Immature natural killer cell (primary cell): ENCODE measurements at regions not wholly inside any gene's neighbourhood (a gene's known extent, or its start where the extent isn't known, plus 50 kb on each side); places are given as distances from the start of the nearest gene placed in this dataset.
"Not testable (repeated sequence)": the region's sequence is repeated elsewhere in the genome, so short reads cannot be mapped to it uniquely, and the experiment has no call there.

Source experiments
- DNase-seq, 3 donors: peaks; one replicate each; pipeline ENCODE4 v3.0.0; 2022; ENCODE audit warnings: mixed read lengths in 1 of 3
- H3K27ac Mint-ChIP-seq, 6 donors: one replicate each; pipeline ENCODE4 v1.8.0; 2020; ENCODE audit warnings: mixed read lengths in 6 of 6, mild to moderate bottlenecking in 5 of 6, inconsistent platforms in 4 of 6, moderate library complexity in 3 of 6
- H3K27me3 Mint-ChIP-seq, 3 donors: one replicate each; pipeline ENCODE4 v1.8.0; 2020 to 2021; ENCODE audit warnings: low read depth in 3 of 3, mild to moderate bottlenecking in 3 of 3, mixed read lengths in 3 of 3, moderate library complexity in 3 of 3, inconsistent platforms in 1 of 3
- H3K36me3 Mint-ChIP-seq, 3 donors: one replicate each; pipeline ENCODE4 v1.8.0; 2020; ENCODE audit warnings: mixed read lengths in 3 of 3, inconsistent platforms in 2 of 3, mild to moderate bottlenecking in 2 of 3
- H3K4me1 Mint-ChIP-seq, 2 donors: one replicate each; pipeline ENCODE4 v1.8.0; 2020; ENCODE audit warnings: inconsistent platforms in 2 of 2, mild to moderate bottlenecking in 2 of 2, mixed read lengths in 2 of 2, moderate library complexity in 1 of 2
- H3K4me3 Mint-ChIP-seq, 5 donors: one replicate each; pipeline ENCODE4 v1.8.0; 2020; ENCODE audit warnings: mild to moderate bottlenecking in 5 of 5, mixed read lengths in 5 of 5, inconsistent platforms in 3 of 5, moderate library complexity in 3 of 5
- H3K9me3 Mint-ChIP-seq, 6 donors: one replicate each; pipeline ENCODE4 v1.8.0; 2020; ENCODE audit warnings: mild to moderate bottlenecking in 6 of 6, mixed read lengths in 6 of 6, inconsistent platforms in 4 of 6, moderate library complexity in 3 of 6

DNA sequence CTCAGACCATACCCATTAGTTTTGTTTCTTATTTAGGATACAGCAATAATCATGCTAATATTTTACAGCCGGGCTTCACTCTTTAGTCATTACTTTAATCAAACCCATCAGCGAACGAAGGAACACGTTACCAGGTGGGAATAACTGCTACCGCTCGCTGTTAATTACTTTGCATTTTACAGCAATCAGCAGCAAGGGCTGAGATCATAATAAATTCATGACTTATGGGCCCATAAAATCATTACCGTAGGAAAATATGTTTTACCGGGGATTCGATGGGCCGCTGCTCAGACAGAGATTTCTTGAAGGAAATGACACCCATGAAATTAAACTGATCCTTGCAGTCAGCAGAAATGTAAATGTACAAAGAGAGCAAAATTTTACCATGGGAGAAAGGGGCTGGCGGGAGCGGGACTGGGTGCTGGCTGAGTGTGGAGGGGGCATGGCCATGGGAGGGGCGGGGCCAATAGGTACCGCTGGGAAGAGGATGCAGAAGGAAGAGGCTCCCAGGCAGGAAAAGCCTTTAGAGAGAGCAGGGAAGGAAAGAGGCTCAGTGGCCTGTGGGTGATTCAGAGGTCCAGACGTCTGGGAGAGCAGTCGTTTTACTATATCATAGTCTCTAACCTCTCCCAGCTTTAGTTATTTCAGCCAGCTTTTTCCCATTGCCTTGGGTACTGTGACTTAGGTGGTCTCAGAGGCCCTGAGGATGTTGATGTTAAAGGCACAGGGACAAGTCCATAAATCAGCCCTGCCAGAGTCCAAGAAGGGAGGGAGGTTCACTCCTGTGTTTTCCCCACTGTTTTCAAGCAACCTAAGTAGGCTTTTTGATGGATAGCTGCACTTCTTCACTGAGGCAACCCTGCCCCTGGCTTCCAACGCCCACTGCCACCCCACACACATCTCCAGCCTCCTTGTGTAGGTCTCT is 258.9 kb downstream of the SEC16B start:
- Mint-ChIP-seq H3K36me3 (no peaks in the 10 kb centered on the region), H3K4me1 (no peaks in the 10 kb centered on the region), H3K4me3 (no peak overlapping the region), H3K27me3 (peaks cover 0 to 2% (median 0%) of the 10 kb centered on the region in 3 donors), H3K27ac (no peak overlapping the region), H3K9me3 (peaks cover 5 to 53% (median 15%) of the 10 kb centered on the region in 6 donors)
- no peak for DNase-seq

DNA sequence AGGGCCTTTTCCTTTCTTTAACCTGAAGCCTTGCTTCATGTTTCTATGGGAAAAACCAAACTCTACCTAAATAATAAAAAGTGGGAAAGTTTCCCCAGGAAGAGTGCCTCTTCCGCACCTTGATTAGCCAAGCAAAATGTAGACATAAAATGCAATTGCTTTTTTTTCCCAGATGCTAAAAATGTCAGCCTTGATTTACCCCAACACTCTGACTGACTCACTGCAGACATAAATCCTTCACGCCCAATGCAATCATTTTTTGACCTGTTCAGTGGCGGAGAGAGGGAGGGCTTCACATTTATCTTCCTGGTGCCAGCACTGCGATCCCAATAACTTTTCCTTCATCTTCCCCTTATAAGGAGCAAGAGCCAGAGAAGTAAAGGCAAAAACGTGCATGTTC is 261.5 kb downstream of the SEC16B start:
- H3K27me3 Mint-ChIP-seq = peaks cover 0 to 2% (median 0%) of the 10 kb centered on the region in 3 donors
- no peaks in the 10 kb centered on the region for H3K4me1 Mint-ChIP-seq
- H3K27ac Mint-ChIP-seq = no peak overlapping the region
- H3K4me3 Mint-ChIP-seq = no peak overlapping the region
- H3K36me3 Mint-ChIP-seq = no peaks in the 10 kb centered on the region
- peaks cover 0 to 43% (median 9%) of the 10 kb centered on the region in 6 donors for H3K9me3 Mint-ChIP-seq
- DNase-seq = no peak

DNA sequence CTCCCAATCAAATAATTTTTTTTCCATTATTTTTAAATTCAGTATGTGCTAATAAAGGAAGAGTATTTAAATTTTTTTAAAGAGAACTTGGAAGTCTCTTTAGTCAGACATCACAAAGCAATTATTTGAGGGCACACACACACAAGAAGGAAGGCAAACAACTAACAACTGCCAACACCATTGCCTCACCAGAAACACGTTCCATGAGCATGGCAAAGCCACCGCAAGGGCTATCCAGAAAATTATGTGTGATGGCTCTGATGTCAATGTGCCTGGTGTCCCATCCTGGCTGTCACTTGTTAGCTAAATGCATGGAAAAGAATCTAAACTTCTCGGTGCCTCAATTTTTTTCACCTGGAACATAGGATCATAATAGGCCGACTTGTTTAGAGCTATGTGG is 262.9 kb downstream of the SEC16B start:
- Mint-ChIP-seq H3K9me3 (peaks cover 0 to 35% (median 10%) of the 10 kb centered on the region in 6 donors), H3K27me3 (peaks cover 0 to 2% (median 0%) of the 10 kb centered on the region in 3 donors), H3K4me1 (no peaks in the 10 kb centered on the region), H3K36me3 (no peaks in the 10 kb centered on the region), H3K27ac (no peak overlapping the region), H3K4me3 (no peak overlapping the region)
- DNase-seq = no peak

DNA sequence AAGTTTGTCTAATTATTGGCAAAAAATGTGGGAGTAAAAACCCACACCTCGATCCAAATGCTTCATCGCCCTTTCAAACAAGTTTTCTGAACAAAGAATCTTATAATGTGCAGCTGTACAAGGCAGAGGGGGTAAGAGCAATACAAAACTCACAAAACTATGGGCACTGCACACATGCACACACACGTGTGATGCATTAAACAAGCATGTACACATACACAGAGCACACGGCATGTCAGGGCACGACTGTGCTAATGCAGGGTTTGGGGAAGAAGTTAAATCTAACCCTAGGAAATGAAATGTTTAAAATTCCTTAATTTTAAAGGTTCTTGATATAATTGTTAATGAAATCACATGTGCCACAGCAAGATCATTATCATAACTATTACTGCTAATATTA is 264.0 kb downstream of the SEC16B start:
- H3K4me3 Mint-ChIP-seq = no peak overlapping the region
- peaks cover 0 to 30% (median 10%) of the 10 kb centered on the region in 6 donors for H3K9me3 Mint-ChIP-seq
- no peaks in the 10 kb centered on the region for H3K36me3 Mint-ChIP-seq
- DNase-seq = no peak
- H3K27ac Mint-ChIP-seq = no peak overlapping the region
- H3K27me3 Mint-ChIP-seq = peaks cover 0 to 2% (median 0%) of the 10 kb centered on the region in 3 donors
- H3K4me1 Mint-ChIP-seq = no peaks in the 10 kb centered on the region

DNA sequence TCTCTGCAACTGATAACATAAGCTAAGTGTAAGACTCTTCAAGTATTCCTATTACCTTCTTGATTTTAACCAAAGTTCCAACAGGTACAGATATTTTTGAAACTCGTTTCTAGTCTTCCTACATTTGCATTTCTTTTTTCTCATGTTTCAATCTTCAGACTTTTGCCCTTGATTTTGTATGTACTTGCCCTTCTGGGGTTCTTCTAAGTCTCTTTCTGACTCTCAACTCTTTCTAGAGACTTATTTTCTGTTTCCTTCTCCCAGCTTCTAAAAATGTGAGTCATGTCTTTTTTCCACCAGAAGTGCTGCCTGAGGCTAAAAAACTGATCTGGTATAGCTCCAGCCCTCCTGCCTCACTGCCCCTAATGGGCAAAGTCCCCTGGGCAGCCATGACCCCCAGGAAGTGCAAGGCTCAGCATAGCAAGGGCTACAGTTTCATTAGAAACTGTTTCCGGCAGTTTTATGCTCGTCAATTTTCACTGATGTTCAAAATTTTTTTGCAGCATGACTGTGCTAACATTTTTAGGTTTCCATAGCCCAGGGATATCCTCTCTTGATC is 265.9 kb downstream of the SEC16B start:
- no peak overlapping the region for H3K4me3 Mint-ChIP-seq
- no peak overlapping the region for H3K27ac Mint-ChIP-seq
- no peaks in the 10 kb centered on the region for H3K36me3 Mint-ChIP-seq
- H3K9me3 Mint-ChIP-seq = peaks cover 0 to 13% (median 6%) of the 10 kb centered on the region in 6 donors
- H3K4me1 Mint-ChIP-seq = no peaks in the 10 kb centered on the region
- no peaks in the 10 kb centered on the region for H3K27me3 Mint-ChIP-seq
- DNase-seq = no peak

DNA sequence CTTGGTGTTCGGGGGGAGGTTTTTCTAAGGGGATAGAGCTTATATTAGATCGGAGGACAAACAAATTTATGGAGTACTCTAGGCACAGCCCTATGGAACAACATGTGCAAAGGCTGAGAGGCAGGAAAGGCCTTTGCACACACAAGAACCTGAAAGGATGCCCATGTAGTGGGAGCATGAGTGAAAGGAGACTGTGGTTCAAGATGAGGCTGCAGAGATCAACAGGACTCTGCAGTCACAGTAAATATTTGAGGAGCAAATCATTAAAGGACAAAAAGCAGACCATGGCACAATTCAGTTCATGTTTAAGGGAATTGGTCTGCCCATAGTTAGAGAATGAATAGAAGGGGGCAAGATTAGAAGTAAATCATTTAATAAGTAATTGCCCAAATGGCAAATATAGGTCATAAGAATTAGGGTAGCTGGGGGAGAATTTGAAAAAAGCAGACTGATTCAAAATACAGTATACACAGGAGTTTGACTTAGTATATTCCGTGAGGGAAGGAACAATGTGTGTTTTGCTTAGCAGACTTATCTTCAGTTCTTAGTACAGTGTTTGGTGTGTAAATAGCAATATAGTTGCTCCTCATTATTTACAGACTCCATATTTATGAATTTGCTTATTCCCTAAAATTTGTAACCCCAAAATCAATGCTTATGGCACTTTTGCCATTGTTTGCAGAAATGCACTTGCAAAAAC is 268.1 kb downstream of the SEC16B start:
- Mint-ChIP-seq H3K27ac (no peak overlapping the region), H3K36me3 (no peaks in the 10 kb centered on the region)

DNA sequence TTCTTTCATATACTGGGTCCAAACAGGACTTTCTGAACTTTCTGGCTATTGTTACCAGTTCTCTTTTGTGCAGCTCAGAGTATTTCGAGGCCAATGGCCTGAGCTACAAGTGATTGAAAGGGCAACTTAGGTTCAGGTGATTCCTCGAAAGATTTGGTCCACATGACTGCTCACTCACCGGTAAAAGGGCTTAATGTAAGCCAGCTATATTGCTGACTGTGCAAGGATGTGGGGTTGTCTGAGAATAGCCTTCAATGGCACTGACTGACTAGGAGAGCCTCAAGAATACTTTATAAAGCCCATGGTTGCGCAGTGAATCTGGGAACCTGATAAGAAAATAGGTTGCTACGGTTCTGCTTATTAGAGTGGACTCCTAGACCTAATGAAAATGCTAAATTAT is 269.0 kb downstream of the SEC16B start:
- Mint-ChIP-seq H3K36me3 (no peaks in the 10 kb centered on the region), H3K27me3 (peaks cover 0 to 1% (median 0%) of the 10 kb centered on the region in 3 donors), H3K9me3 (peaks cover 0 to 11% (median 6%) of the 10 kb centered on the region in 6 donors), H3K4me1 (no peaks in the 10 kb centered on the region), H3K27ac (no peak overlapping the region), H3K4me3 (no peak overlapping the region)
- no peak for DNase-seq

More for the DNA sequence above, 268.1 kb downstream of the SEC16B start:
- Mint-ChIP-seq H3K4me1 (no peaks in the 10 kb centered on the region), H3K27me3 (peaks cover 0 to 1% (median 0%) of the 10 kb centered on the region in 3 donors), H3K9me3 (peaks cover 0 to 11% (median 6%) of the 10 kb centered on the region in 6 donors), H3K4me3 (no peak overlapping the region)
- no peak for DNase-seq

DNA sequence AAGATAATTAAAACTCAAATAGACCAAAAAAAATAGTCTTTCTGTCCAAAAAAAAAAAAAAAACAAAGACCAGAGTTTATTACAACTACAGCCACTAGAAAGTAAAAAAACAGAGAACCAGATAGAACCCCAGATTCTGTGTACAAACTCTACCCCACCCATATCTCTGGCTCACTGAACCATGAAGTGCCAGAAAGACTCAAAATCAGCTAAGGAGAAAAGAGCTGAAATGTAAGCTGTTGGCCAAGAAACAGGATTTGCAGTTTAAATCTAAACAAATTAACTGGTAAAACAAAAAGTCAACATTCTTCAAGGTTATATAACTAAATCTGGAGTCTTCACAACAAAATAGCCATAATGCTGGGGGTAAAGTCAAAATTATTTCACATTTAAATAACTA is 278.9 kb downstream of the SEC16B start:
- peaks cover 0 to 3% (median 1%) of the 10 kb centered on the region in 3 donors for H3K36me3 Mint-ChIP-seq
- H3K4me1 Mint-ChIP-seq = no peaks in the 10 kb centered on the region
- no peaks in the 10 kb centered on the region for H3K27me3 Mint-ChIP-seq
- no peak for DNase-seq
- no peak overlapping the region for H3K27ac Mint-ChIP-seq
- H3K9me3 Mint-ChIP-seq = peaks cover 21 to 54% (median 34%) of the 10 kb centered on the region in 6 donors
- H3K4me3 Mint-ChIP-seq = no peak overlapping the region

DNA sequence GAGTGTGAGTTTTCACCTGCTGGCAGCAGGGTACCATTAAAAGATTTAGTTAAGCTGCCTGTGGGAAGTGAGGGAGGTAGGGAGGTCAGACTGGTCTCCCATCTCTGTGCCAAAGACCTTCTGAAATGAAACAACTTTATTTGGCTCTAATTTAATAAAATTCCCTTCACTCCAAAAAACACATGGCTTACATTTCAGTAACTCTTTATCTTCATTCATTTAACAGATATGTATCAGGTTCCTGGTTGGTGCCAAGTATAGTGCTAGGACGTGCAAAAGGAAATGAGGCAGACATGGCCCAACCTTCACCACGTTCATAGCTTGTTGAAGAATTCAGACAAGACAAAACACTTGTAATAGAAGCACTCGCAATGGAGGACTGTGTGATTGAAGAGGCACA is 282.3 kb downstream of the SEC16B start:
- Mint-ChIP-seq H3K27ac (no peak overlapping the region), H3K4me1 (no peaks in the 10 kb centered on the region), H3K9me3 (peaks cover 12 to 43% (median 29%) of the 10 kb centered on the region in 6 donors), H3K36me3 (peaks cover 0 to 5% (median 3%) of the 10 kb centered on the region in 3 donors), H3K27me3 (no peaks in the 10 kb centered on the region), H3K4me3 (no peak overlapping the region)
- no peak for DNase-seq

DNA sequence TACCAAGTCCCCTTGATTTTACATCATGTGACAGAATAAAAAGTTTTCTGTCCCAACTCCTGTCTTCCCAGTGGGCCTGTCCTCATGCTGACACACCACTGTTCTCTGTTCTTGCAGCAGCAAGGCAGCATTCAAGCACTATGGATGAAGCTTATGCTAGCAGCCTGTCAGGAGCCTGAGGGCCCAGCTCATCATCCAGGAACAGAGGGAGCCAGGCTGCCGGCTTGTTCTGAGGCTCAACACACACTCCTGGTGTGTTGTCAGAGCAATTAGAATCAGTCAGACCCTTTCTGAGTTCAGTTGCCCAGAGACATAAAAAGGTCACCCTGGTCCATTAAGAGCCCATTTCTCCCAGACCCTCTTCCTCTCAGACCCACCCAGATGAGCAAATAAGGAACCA is 282.9 kb downstream of the SEC16B start:
- no peaks in the 10 kb centered on the region for H3K4me1 Mint-ChIP-seq
- no peaks in the 10 kb centered on the region for H3K27me3 Mint-ChIP-seq
- no peak overlapping the region for H3K4me3 Mint-ChIP-seq
- H3K36me3 Mint-ChIP-seq = peaks cover 0 to 5% (median 3%) of the 10 kb centered on the region in 3 donors
- peaks cover 10 to 42% (median 25%) of the 10 kb centered on the region in 6 donors for H3K9me3 Mint-ChIP-seq
- H3K27ac Mint-ChIP-seq = no peak overlapping the region
- no peak for DNase-seq

DNA sequence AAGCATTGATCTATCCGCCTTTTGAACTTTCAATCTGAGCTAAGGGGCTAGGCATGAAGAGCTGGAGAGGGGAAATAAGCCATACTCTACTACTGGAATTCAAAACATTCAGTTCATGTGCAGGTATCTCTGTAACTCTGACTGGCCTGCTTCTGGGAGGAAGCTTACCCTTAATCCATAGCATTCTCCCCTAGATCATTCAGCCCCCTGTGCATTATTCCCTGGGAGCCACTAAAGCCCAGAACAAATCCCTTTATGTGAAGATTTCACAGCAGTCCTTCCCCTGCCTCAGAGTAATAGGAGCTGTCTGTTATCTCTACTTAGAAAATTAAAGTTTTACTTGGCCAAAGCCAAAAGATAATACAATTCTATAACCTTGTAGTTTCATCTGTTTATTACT is 300.7 kb downstream of the SEC16B start:
- Mint-ChIP-seq H3K4me1 (no peaks in the 10 kb centered on the region), H3K27me3 (peaks cover 0 to 2% (median 0%) of the 10 kb centered on the region in 3 donors), H3K27ac (no peak overlapping the region), H3K4me3 (no peak overlapping the region), H3K36me3 (no peaks in the 10 kb centered on the region), H3K9me3 (peaks cover 0 to 19% (median 11%) of the 10 kb centered on the region in 6 donors)
- DNase-seq = no peak

DNA sequence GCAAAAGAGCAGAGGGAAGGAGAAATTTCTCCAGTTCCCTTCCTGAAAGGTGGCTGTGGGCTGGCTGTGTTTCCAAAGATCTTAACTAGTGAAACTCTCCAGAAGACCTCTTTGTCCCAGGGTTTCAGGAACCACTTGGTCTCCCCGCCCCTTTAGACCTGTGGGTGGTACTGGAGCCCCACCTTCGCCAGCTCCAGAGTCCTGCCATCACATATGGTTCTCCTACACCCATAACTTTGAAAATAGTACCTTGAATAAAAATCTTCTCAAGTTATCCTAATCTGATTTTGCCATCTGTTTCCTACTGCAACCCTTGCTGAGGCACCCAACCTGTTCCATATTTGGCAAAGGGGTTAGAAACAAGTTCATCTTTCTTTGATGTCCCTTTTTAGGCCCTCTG is 303.9 kb downstream of the SEC16B start:
- no peak for DNase-seq
- Mint-ChIP-seq H3K4me3 (no peak overlapping the region), H3K4me1 (no peaks in the 10 kb centered on the region), H3K36me3 (no peaks in the 10 kb centered on the region), H3K27ac (no peak overlapping the region), H3K9me3 (peaks cover 0 to 27% (median 14%) of the 10 kb centered on the region in 6 donors), H3K27me3 (no peaks in the 10 kb centered on the region)

DNA sequence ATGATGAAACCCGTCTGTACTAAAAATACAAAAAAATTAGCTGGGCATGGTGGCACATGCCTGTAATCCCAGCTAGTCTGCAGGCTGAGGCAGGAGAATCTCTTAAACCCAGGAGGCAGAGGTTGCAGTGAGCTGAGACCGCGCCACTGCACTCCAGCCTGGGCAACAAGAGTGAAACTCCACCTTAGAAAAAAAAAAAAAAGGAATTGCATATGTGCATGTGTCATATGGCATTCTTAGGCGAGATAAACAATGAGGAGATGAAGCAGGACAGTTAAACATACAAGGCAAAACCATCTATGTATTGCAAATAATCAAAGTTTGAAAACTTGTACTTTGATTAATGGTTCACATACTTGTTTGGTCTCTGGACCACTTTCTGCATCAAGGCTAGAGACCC is 305.1 kb downstream of the SEC16B start:
- not testable (repeated sequence) for H3K27me3 Mint-ChIP-seq, H3K36me3 Mint-ChIP-seq, DNase-seq, H3K4me3 Mint-ChIP-seq, H3K27ac Mint-ChIP-seq, H3K4me1 Mint-ChIP-seq
- peaks cover 0 to 24% (median 9%) of the 10 kb centered on the region in 6 donors for H3K9me3 Mint-ChIP-seq

DNA sequence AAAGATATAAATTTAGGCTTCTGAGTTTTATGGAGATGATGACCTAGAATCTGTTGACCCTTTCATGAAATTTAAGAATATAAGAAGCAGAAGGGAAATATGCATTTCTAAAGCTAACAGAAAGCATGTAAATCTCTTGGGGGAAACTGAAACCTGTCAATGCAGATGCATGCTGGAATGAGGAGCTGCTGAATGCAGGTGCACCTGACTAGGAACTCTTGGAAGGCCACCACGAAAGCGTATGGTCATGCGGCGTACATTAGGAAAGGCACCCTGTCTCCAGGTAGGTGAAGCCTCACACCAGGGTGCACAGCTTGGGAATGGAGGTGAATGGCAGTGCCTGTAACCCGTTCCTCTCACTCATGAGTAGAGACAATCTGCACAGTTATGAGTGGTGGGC is 309.7 kb downstream of the SEC16B start:
- Mint-ChIP-seq H3K27ac (no peak overlapping the region), H3K4me3 (no peak overlapping the region), H3K27me3 (no peaks in the 10 kb centered on the region), H3K4me1 (no peaks in the 10 kb centered on the region), H3K36me3 (no peaks in the 10 kb centered on the region), H3K9me3 (peaks cover 3 to 24% (median 13%) of the 10 kb centered on the region in 6 donors)
- DNase-seq = no peak
